ENCODE measurements at regions not wholly inside any gene's neighbourhood (a gene's known extent, or its start where the extent isn't known, plus 50 kb on each side); places are given as distances from the start of the nearest gene placed in this dataset.

DNA sequence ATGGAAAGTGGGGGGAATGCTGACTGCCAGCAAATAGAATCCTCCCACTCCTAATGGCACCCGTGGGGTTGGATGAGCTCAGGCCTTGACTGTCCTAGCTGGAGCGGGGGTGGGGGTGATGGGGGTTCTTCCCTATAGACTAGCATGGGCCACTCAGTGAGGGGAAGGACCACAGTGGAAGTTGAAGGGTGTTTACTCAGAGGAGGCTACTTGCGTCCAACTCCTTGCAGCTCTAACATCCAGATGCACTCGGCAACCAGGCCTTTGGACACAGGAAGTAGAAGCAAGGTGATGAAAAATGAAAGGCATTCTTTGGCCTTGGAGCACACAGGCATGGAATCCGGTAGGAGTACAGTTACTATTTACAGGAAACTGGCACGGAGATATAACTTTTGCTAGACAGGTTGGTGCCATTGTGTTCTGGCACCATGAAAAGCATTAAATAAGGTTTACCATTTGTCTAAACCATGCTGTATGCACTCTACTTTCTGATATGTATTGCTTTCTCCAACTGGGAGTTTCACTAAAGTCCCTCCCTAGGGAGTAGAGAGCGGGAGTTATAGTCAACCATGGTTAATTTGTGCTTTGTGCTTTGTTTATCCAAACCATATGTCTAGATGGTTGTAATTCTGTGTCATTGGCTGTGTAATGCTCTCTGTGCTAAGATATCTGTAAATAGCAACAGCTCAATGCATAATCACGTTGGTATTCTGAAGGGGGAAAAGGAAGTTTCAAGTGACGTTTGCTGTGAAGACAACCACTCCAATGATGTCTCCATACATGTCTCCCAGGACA, 125.3 kb downstream of the TSHZ3 start:
- DNase-seq: no peak

GRCh38 chr19:31220540-31220939, 128.7 kb downstream of the TSHZ3 start:
- DNase-seq: peak; percentile 36 to 41

GRCh38 chr19:31214997-31215396, 134.2 kb downstream of the TSHZ3 start:
- DNase-seq: no peak

- peak; percentile 84 to 90 for DNase-seq
Measured at GRCh38 chr19:31214086-31214485, 135.2 kb downstream of the TSHZ3 start.

DNA sequence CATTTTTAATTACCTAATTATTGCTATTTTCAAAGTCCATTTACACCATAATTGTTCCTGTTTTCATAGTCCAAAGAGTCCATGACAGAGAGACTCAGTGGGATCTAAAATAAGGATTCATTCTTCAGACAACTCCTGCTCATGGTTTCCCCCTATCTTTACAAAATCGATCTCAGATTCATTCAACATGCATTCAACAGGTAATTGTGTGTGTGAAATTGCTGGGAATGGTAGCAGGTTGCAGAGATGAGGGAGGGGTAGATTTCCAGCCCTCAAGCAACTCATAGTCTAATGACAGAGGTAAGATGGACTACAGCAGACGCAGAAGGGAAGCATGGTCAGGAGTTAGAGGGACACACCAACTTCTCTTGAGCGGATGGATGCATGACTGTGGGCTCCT, 138.1 kb downstream of the TSHZ3 start:
- DNase-seq: no peak

GRCh38 chr19:31205887-31206518, 143.2 kb downstream of the TSHZ3 start:
- DNase-seq: no peak

DNA sequence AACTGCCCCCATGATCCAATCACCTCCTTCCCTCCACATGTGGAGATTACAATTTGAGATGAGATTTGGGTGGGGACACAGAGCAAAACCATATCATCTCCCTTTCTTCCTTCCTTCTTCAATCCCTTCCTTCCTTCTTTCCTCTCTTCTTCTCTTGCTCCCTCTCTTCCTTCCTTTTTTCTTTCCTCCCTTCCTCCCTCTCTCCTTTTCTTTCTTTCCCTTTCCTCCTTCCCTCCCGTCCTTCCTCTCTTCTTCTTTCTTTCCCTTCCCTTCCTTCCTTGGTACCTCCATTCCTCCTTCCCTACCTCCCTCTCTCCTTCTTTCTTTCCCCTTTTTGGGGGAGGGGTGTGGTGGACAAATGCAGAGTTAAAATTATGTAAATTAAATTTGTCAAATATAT, 145.1 kb downstream of the TSHZ3 start:
- no peak for DNase-seq

DNA sequence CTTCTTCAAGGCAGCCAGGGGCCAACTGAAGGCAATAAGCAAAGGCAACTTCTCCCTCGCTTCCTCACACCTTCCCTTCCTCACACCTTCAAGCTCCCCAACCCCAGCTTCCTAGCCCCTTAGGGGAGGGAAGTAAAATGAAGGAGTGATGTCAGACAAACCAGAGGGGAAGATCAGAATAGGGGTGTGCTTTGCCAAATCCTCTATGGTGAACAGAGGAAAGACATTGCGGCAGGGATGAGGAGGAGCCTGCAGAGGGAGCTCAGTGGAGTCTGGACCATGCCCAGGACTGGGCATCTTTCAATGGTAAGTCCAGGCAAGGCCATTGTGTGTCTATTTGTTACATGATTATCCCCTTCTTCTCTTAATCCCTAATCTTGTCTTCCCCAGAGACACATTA, 164.0 kb downstream of the TSHZ3 start:
- no peak for DNase-seq

DNA sequence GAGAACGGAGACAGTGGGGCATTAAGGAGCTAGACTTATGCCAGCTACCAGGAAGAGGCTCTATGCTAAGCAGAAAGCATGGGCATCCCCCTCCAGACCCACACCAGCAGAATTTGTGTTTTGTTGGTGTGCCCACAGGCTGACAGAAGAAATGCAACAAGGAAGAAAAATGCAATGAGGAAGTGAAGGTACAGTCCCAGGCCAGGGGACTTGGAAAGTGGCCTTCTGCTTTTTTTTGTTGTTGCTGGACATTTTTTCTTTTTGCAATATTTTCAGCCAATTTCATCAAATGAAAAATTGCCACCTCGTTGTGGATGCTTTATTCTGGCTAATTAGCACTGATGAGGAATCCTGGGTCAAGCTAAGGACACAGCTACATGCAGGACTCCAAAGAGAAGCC, 167.7 kb downstream of the TSHZ3 start:
- peak; percentile 15 to 30 for DNase-seq

- no peak for DNase-seq
Measured at GRCh38 chr19:31180907-31181306, 168.3 kb downstream of the TSHZ3 start.

DNA sequence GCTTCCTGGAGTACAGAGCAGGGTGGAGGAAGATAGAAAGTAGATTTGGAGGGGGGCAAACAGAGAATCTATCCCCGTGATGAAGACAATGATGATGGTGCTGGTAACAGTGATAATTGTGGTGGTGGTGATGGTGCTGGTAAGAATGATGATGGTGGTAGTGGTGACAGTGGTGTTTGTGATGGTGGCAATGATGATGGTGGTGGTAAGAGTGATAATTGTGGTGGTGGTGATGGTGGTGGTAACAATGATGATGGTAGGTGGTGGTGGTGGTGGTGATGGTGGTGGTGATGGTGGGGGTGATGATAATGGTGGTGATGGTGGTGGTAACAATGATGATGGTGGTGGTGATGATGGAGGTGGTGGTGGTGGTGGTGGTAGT, 169.8 kb downstream of the TSHZ3 start:
- DNase-seq: no peak

- no peak for DNase-seq
Measured at GRCh38 chr19:31178833-31179470, 170.3 kb downstream of the TSHZ3 start.

DNA sequence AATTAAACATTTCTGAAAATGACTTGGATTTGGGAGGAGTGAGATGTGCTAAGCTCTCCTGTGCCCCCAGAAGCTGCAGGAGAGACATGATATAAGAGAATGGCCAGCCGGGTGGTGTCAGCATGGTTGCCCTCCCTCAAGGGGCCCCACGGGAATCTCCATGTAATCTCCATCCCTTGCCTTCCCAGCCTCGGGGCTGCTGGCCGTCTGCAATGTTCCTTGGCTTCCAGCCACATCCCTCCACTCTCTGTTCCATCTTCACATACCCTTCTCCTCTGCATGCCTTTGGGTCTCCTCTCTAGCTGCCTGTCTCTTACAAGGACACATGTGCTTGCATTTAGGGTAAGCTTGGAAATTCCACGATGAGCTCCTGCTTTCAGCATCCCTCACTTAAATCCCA, 172.0 kb downstream of the TSHZ3 start:
- no peak for DNase-seq

DNA sequence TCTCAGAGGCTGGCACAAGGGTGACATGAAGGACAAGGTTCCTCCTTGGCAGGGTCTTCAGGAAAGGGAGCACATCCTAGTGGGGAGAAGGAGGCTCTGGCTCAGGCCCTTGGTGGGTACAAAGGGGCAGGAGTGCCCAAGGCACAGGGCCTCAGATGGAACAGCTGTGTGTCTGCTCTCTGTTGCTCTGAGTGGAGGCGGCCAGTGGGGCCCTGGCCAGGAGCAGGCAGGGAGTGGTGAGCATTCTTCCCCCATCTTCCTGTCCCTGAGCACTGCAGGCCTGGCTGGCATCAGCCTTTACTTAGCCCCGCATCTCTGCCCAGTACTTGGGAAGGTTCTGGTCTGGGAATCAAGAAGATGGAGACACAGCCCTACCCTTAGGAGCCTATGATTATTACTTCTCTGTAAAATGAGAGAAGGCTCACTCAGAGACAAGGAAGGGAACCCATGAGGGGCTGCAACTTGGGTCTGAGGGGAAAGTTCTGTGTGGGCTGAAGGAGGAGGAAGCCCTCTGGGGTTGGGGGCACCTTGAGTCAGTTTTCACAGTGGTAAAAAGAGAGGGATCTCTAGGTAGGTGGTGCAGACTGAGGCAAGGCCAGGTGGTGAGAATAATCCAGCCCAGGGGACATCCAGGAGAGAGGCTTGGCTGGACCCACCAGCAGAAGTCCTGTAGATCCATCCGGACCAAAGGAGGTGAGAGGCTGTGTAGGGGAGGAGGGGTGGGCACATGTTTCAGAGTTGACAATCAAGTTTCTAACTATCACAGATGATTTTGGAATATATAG, 173.5 kb downstream of the TSHZ3 start:
- no peak for DNase-seq

DNA sequence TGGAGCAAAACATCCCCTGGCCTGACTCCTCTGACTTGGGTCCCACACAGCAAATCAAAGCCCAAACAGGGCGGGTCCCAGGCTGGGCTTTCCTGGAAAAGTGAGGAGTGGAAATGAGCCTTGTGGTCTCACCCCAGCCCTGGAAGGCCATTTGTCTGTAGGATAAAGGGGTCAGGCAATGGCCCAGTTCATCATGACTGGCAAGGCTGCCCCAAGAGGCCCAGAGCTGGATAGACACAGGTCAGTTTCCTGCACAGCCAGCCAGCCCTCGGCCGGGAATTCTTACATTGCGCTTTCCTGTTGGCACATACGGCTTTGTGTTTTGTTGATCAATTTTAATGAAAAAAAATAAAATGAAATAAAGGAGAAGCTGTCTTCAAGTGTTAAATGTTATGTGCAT, 174.3 kb downstream of the TSHZ3 start:
- DNase-seq: no peak

GRCh38 chr19:31173991-31174390, 175.2 kb downstream of the TSHZ3 start:
- DNase-seq: no peak

DNA sequence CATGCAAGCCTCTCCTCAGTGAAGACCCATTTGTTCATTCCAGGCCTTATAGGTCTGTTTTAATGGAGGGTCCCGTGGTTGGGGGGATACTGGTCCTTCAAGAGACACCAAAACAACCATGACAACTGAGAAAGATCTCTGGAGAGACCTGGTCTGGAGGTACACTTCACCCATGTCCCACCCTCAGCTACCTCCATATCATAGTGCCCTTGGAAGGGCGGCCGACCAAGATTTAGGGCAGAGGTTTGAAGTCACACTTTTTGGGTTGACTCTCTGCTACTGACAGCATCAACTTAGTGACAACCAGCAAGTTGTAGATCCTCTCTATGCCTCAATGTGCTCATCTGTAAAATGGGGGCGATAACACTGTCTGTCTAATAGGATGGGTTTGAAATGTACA, 177.3 kb downstream of the TSHZ3 start:
- DNase-seq: no peak

DNA sequence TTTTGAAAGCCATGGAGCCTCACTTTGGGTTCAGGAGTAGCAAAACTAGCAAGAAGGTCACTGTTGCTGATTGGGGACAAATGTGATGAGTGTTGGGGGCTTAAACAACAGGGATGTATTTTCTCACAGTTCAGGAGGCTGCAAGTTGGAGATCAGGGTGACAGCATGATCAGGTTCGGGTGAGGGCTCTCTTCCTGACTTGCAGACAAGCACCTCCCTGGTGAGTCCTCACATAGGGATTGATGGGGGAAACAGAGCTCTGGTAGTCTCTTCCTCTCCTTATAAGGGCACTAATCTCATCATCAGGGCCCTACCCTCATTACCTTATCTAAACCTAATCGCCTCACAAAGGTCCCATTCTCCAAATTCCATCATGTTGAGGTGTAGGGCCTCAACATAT, 179.2 kb downstream of the TSHZ3 start:
- DNase-seq: no peak

- no peak for DNase-seq
Measured at GRCh38 chr19:31168106-31168625, 181.1 kb downstream of the TSHZ3 start.

DNA sequence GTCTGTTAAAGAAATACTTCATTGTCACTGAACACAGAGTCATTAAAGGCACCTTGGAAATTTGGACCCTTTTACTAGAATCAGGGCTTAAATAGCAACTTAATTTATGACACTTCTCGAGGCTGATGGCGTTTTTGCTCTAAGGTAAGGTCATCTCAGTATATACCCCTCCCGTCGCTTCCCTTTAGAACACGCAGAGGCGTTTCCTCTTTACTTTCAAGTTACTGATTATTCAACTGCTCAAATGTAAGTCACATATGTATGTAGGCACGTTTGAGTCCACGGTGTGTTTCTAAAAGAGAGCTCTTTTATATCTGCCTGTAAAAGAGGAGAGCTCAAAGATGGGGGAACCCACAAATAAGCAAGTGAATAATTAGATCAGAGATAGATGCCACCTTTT, 181.5 kb downstream of the TSHZ3 start:
- peak in 1 of 2 donors; percentile 20 for DNase-seq

GRCh38 chr19:31166206-31166605, 183.0 kb downstream of the TSHZ3 start:
- no peak for DNase-seq

- no peak for DNase-seq
Measured at GRCh38 chr19:31164791-31165251, 184.4 kb downstream of the TSHZ3 start.
